ENCODE measurements at regions not wholly inside any gene's neighbourhood (a gene's known extent, or its start where the extent isn't known, plus 50 kb on each side); places are given as distances from the start of the nearest gene placed in this dataset.

DNA sequence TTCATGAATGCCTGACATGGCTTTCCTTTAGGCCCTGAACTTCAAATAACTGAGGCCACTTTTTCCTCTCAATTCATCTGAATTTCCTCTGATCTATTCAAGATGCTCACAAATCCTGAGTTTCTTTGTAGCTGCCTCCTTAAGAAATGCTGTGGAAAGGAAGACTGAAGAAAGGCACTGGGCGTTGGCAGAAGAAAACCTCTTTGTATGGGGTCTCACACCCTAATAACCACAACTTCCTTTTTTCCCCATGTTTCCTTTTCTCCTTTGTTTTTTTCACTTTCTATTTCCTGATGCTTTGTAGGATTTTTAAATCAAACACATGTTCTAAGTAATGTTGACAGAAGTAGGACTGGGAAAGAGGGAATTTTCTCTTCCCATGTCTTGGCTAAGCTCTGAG, 447.4 kb downstream of the CMPK2 start:
- Histone ChIP-seq H3K4me2 (ENCODE audit: insufficient read depth, low read length) (no peak overlapping the region), H3K9ac (ENCODE audit: low read depth, low read length) (no peak overlapping the region), H3K36me3 (ENCODE audit: insufficient read depth, low read length) (no peaks in the 10 kb centered on the region), H2AFZ (ENCODE audit: low read depth, low read length) (no peak overlapping the region), H3K4me3 (ENCODE audit: low read depth in 1 of 2, low read length in 2 of 2) (no peak overlapping the region), H3K27ac (ENCODE audit: low read length) (no peak overlapping the region), H3K79me2 (ENCODE audit: insufficient read depth, low read length) (no peaks in the 10 kb centered on the region), H4K20me1 (ENCODE audit: insufficient read depth, low read length) (no peaks in the 10 kb centered on the region), H3K4me1 (ENCODE audit: insufficient read depth, low read length) (no peaks in the 10 kb centered on the region), H3K27me3 (ENCODE audit: insufficient read depth, low read length, poor library complexity) (no peaks in the 10 kb centered on the region), H3K9me3 (ENCODE audit: insufficient read depth, low read length, severe bottlenecking) (no peaks in the 10 kb centered on the region)
- ATAC-seq (ENCODE audit: insufficient read depth, low read depth) (no peak), DNase-seq (no peak)
- TF ChIP-seq, protein P1, sequence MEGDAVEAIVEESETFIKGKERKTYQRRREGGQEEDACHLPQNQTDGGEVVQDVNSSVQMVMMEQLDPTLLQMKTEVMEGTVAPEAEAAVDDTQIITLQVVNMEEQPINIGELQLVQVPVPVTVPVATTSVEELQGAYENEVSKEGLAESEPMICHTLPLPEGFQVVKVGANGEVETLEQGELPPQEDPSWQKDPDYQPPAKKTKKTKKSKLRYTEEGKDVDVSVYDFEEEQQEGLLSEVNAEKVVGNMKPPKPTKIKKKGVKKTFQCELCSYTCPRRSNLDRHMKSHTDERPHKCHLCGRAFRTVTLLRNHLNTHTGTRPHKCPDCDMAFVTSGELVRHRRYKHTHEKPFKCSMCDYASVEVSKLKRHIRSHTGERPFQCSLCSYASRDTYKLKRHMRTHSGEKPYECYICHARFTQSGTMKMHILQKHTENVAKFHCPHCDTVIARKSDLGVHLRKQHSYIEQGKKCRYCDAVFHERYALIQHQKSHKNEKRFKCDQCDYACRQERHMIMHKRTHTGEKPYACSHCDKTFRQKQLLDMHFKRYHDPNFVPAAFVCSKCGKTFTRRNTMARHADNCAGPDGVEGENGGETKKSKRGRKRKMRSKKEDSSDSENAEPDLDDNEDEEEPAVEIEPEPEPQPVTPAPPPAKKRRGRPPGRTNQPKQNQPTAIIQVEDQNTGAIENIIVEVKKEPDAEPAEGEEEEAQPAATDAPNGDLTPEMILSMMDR (IDR thresholded peaks at IDR 0.05; ENCODE audit: borderline replicate concordance, extremely low read depth, low read length, poor library complexity, severe bottlenecking): no peak
- no peak for TF ChIP-seq EZH2 (IDR thresholded peaks at IDR 0.05; ENCODE audit: borderline replicate concordance, low read depth, low read length, severe bottlenecking)

DNA sequence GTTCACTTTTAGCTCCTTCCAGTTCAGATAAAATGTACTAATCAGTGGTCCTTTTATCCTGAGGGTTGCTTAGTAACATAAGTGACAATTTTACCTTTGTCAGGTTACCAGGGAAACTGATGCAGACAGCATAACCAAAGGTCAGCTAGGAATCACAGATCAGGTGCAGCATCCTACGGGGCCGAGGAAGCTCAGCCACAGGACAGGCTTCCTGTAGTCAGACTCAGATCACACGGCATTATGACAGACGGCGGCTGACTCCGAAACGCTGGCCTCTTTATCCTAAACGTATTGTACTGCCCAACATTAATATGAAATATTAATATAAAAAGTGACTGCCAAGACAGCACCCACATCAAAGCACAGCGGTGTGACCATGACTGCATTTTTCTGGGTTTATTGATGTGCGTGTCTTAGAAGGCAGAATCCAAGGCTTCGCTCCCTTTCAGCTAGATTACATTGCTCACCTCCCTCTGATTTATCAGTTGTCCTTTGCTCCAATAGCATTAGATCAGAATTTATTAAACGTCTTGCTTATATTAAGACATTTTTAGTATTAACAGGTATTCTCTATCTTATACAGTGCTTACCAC, 444.5 kb downstream of the CMPK2 start:
- no peak overlapping the region for H2AFZ ChIP-seq (ENCODE audit: low read depth, low read length)
- H3K4me2 ChIP-seq (ENCODE audit: insufficient read depth, low read length): no peak overlapping the region
- TF ChIP-seq, protein P1 (IDR thresholded peaks at IDR 0.05; ENCODE audit: borderline replicate concordance, extremely low read depth, low read length, poor library complexity, severe bottlenecking): no peak
- TF ChIP-seq EZH2 (IDR thresholded peaks at IDR 0.05; ENCODE audit: borderline replicate concordance, low read depth, low read length, severe bottlenecking): no peak
- ATAC-seq (ENCODE audit: insufficient read depth, low read depth): no peak
- H3K9me3 ChIP-seq (ENCODE audit: insufficient read depth, low read length, severe bottlenecking): no peaks in the 10 kb centered on the region
- no peak overlapping the region for H3K27ac ChIP-seq (ENCODE audit: low read length)
- H3K4me3 ChIP-seq (ENCODE audit: low read depth in 1 of 2, low read length in 2 of 2): no peak overlapping the region
- H3K4me1 ChIP-seq (ENCODE audit: insufficient read depth, low read length): no peaks in the 10 kb centered on the region
- no peak for DNase-seq
- no peak overlapping the region for H3K9ac ChIP-seq (ENCODE audit: low read depth, low read length)
- H3K79me2 ChIP-seq (ENCODE audit: insufficient read depth, low read length): no peaks in the 10 kb centered on the region
- H3K27me3 ChIP-seq (ENCODE audit: insufficient read depth, low read length, poor library complexity): no peaks in the 10 kb centered on the region
- H4K20me1 ChIP-seq (ENCODE audit: insufficient read depth, low read length): no peaks in the 10 kb centered on the region
- H3K36me3 ChIP-seq (ENCODE audit: insufficient read depth, low read length): no peaks in the 10 kb centered on the region

DNA sequence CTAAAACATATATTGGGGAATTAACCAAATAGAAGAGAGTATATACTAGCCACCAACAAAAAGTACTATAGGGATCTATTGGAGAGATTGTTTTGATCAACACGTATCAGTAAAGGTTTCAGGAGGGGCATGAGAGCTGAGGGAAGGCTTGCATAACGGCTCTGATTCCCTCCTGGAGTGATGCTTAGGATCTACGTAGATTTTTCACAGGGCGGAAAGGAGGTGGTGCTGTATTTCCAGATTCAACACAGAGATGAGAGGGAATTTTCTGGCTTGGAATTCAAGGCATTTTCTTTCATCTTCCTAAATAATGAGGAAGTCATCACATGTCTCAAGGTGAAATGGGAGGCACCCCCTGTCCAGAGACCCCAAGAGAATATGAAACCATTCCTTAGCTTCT, 443.8 kb downstream of the CMPK2 start:
- no peaks in the 10 kb centered on the region for H3K27me3 ChIP-seq (ENCODE audit: insufficient read depth, low read length, poor library complexity)
- H3K9ac ChIP-seq (ENCODE audit: low read depth, low read length): no peak overlapping the region
- H3K4me1 ChIP-seq (ENCODE audit: insufficient read depth, low read length): no peaks in the 10 kb centered on the region
- no peak overlapping the region for H3K4me3 ChIP-seq (ENCODE audit: low read depth in 1 of 2, low read length in 2 of 2)
- no peak for DNase-seq
- H3K9me3 ChIP-seq (ENCODE audit: insufficient read depth, low read length, severe bottlenecking): no peaks in the 10 kb centered on the region
- TF ChIP-seq, protein P1 (IDR thresholded peaks at IDR 0.05; ENCODE audit: borderline replicate concordance, extremely low read depth, low read length, poor library complexity, severe bottlenecking): no peak
- no peak for TF ChIP-seq EZH2 (IDR thresholded peaks at IDR 0.05; ENCODE audit: borderline replicate concordance, low read depth, low read length, severe bottlenecking)
- H2AFZ ChIP-seq (ENCODE audit: low read depth, low read length): no peak overlapping the region
- no peaks in the 10 kb centered on the region for H3K79me2 ChIP-seq (ENCODE audit: insufficient read depth, low read length)
- no peak overlapping the region for H3K4me2 ChIP-seq (ENCODE audit: insufficient read depth, low read length)
- no peak overlapping the region for H3K27ac ChIP-seq (ENCODE audit: low read length)
- H4K20me1 ChIP-seq (ENCODE audit: insufficient read depth, low read length): no peaks in the 10 kb centered on the region
- no peak for ATAC-seq (ENCODE audit: insufficient read depth, low read depth)
- H3K36me3 ChIP-seq (ENCODE audit: insufficient read depth, low read length): no peaks in the 10 kb centered on the region

DNA sequence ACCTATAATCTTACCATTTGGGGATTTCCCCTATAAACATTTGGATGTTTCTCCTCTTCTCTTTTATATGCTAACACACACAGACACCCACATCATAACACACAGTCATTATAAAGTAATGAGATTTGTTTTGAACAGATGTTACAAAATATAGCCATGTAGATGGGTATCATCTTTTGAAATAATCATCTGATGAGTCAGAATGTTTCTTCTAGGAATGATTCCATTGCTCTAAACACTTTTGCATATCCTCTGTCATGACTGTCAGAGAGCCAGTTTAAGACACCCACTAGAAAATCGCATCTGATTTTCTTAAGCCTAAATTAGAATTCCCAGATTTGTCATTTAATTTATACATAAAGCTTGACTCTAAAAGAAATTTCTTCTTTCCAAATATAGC, 442.6 kb downstream of the CMPK2 start:
- Histone ChIP-seq H4K20me1 (ENCODE audit: insufficient read depth, low read length) (no peaks in the 10 kb centered on the region), H2AFZ (ENCODE audit: low read depth, low read length) (no peak overlapping the region), H3K27ac (ENCODE audit: low read length) (no peak overlapping the region), H3K9ac (ENCODE audit: low read depth, low read length) (no peak overlapping the region), H3K4me3 (ENCODE audit: low read depth in 1 of 2, low read length in 2 of 2) (no peak overlapping the region), H3K4me1 (ENCODE audit: insufficient read depth, low read length) (no peaks in the 10 kb centered on the region), H3K9me3 (ENCODE audit: insufficient read depth, low read length, severe bottlenecking) (no peaks in the 10 kb centered on the region), H3K27me3 (ENCODE audit: insufficient read depth, low read length, poor library complexity) (no peaks in the 10 kb centered on the region), H3K4me2 (ENCODE audit: insufficient read depth, low read length) (no peak overlapping the region), H3K36me3 (ENCODE audit: insufficient read depth, low read length) (no peaks in the 10 kb centered on the region), H3K79me2 (ENCODE audit: insufficient read depth, low read length) (no peaks in the 10 kb centered on the region)
- TF ChIP-seq, protein P1 (IDR thresholded peaks at IDR 0.05; ENCODE audit: borderline replicate concordance, extremely low read depth, low read length, poor library complexity, severe bottlenecking): no peak
- no peak for TF ChIP-seq EZH2 (IDR thresholded peaks at IDR 0.05; ENCODE audit: borderline replicate concordance, low read depth, low read length, severe bottlenecking)
- ATAC-seq (ENCODE audit: insufficient read depth, low read depth) (no peak), DNase-seq (no peak)
